T-helper 2 cell treated with Interferon-gamma antibody and Interleukin-4, amounts not matched to agents 5 μg/mL and 100 μg/mL, for 36 hours (primary cell): ENCODE measurements at regions not wholly inside any gene's neighbourhood (a gene's known extent, or its start where the extent isn't known, plus 50 kb on each side); places are given as distances from the start of the nearest gene placed in this dataset.

Experiments
- DNase-seq: peaks from one replicate; pipeline ENCODE4 v3.0.0; 2021; ENCODE audit warnings: low spot score
- H3K27ac Mint-ChIP-seq: one replicate; pipeline ENCODE4 v1.8.0; 2021; ENCODE audit warnings: mild to moderate bottlenecking, mixed read lengths
- H3K27me3 Mint-ChIP-seq: one replicate; pipeline ENCODE4 v1.8.0; 2021; ENCODE audit warnings: low read depth, mixed read lengths
- H3K36me3 Mint-ChIP-seq: one replicate; pipeline ENCODE4 v1.8.0; 2021; ENCODE audit warnings: low read depth, mixed read lengths
- H3K4me1 Mint-ChIP-seq: one replicate; pipeline ENCODE4 v1.8.0; 2021; ENCODE audit warnings: low read depth, mixed read lengths
- H3K4me3 Mint-ChIP-seq: one replicate; pipeline ENCODE4 v1.8.0; 2022; ENCODE audit warnings: mild to moderate bottlenecking, moderate library complexity, mixed read lengths
- H3K9me3 Mint-ChIP-seq: one replicate; pipeline ENCODE4 v1.8.0; 2021; ENCODE audit warnings: mixed read lengths

DNA sequence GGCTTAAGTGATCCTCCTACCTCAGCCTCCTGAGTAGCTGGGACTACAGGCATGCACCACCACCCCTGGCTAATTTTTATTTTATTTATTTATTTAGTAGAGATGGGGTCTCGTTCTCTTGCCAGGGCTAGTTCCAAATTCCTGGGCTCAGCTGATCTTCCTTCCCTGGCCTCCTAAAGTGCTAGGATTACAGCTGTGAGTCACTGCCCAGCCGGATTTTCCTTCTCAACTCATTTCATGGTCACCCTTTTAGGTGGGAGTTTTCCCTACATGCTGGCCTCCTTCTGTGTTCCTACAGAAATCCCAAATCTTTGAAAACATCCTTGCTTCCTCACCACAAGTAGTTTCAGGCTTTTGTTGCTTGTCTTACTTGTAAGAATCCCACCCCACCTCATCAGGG lies 102.1 kb upstream of the SIAH1 start:
- Mint-ChIP-seq H3K36me3 (no peaks in the 10 kb centered on the region), H3K9me3 (no peaks in the 10 kb centered on the region), H3K4me3 (no peak overlapping the region), H3K27ac (no peak overlapping the region), H3K27me3 (peaks cover 7% of the 10 kb centered on the region), H3K4me1 (no peaks in the 10 kb centered on the region)
- no peak for DNase-seq

DNA sequence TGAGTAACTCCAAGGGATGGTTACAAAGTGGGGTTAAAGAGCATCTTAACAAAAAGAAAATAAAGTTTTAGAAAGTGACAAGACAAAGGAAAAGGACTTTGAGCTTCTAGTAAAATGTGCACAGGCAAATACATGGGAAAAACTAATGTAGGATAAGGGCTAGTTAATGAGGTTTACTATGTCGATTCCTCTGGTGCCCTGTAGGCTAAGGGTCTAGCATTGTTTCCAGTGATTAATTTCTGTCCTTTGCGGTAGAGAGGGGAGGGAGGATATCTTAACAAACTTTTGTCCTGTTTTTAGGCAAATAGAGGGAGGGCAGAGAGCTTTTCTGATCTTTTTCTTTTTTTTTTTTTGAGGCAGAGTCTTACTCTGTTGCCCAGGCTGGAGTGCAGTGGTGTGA lies 96.6 kb upstream of the SIAH1 start:
- Mint-ChIP-seq H3K4me1 (no peaks in the 10 kb centered on the region), H3K27me3 (peaks cover 13% of the 10 kb centered on the region), H3K9me3 (peaks cover 3% of the 10 kb centered on the region), H3K27ac (no peak overlapping the region), H3K4me3 (no peak overlapping the region), H3K36me3 (no peaks in the 10 kb centered on the region)
- DNase-seq: no peak

DNA sequence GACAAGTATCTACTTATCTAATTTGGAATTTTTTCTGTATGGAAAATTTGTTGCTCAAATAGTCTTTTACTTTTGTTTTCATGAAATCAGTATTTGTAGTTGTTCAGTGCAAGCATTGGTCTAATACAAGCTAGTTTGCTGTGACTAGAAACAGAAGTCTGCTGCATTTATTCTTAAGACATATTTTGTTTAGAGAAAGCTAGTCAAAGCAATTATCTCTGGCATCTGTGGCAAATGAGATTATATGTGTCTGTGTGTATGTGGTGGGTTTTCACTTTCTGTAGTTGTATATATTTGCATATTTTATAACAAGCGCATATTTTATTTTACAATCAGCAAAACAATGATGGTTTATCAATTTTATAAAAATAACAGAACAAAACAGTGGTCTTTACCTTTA lies 96.0 kb upstream of the SIAH1 start:
- no peak overlapping the region for H3K4me3 Mint-ChIP-seq
- no peaks in the 10 kb centered on the region for H3K4me1 Mint-ChIP-seq
- peaks cover 3% of the 10 kb centered on the region for H3K9me3 Mint-ChIP-seq
- no peak for DNase-seq
- no peak overlapping the region for H3K27ac Mint-ChIP-seq
- H3K27me3 Mint-ChIP-seq: peaks cover 11% of the 10 kb centered on the region
- no peaks in the 10 kb centered on the region for H3K36me3 Mint-ChIP-seq

DNA sequence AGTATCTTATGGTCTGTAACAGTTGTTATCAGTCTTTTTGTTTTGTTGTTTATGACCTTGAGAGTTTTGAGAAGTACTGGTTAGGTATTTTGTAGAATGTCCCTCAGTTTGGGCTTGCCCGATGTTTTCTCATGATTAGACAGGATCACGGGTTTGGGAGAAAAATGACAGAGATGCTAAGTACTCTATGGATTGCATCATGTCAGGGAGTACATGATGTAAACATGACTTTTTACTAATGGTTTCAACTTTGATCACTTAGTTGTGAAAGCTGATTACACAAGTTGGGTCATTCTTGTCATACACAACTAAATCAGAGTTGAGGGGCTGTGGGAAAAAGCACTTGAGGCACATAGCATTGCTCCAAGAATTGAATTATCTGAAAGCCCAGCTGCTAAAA lies 94.7 kb upstream of the SIAH1 start:
- no peak overlapping the region for H3K4me3 Mint-ChIP-seq
- H3K27ac Mint-ChIP-seq: no peak overlapping the region
- no peak for DNase-seq
- H3K4me1 Mint-ChIP-seq: no peaks in the 10 kb centered on the region
- no peaks in the 10 kb centered on the region for H3K36me3 Mint-ChIP-seq
- H3K27me3 Mint-ChIP-seq: peaks cover 11% of the 10 kb centered on the region
- peaks cover 3% of the 10 kb centered on the region for H3K9me3 Mint-ChIP-seq

DNA sequence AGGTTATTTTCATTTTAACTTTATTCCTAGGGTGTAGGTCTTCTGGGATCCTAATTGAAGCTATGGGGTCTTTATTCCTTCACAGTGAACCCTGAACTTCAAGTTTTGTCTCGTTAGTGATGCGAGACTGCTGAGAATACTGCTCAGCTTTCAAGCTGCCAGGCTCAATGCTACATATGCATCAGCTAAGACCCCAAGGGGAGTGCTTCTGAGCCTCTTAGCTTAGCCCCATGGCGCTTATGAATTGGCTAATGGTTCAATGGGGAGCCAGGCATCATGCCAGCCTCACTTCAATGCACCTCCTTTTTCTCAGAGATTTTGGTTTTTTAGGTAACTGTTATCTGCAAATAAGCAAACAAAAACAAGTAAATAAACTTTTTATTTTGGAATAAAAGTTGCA lies 94.1 kb upstream of the SIAH1 start:
- Mint-ChIP-seq H3K27ac (no peak overlapping the region), H3K4me1 (no peaks in the 10 kb centered on the region), H3K27me3 (peaks cover 11% of the 10 kb centered on the region), H3K4me3 (no peak overlapping the region), H3K36me3 (no peaks in the 10 kb centered on the region), H3K9me3 (peaks cover 3% of the 10 kb centered on the region)
- no peak for DNase-seq

DNA sequence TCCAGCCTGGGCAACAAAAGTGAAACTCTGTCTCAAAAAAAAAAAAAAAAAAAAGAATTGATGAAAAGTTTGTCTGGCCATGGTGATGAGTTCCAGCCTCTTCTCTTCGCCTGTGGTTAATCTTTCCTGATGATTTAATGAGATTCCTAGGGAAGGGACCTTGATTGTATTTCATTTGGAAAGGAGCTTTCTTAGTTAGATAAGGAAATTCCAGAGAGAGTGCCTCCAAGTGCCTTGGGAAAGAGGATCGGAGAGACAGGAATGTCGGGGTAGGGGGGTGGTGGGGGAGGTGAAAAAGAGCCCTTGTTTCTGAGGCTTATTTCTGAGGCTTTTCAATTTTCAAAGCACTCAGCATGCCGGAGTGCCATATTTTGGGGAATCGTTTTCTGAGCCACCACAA lies 93.2 kb upstream of the SIAH1 start:
- H3K36me3 Mint-ChIP-seq: no peaks in the 10 kb centered on the region
- peaks cover 11% of the 10 kb centered on the region for H3K27me3 Mint-ChIP-seq
- H3K9me3 Mint-ChIP-seq: peaks cover 3% of the 10 kb centered on the region
- no peaks in the 10 kb centered on the region for H3K4me1 Mint-ChIP-seq
- DNase-seq: no peak
- H3K27ac Mint-ChIP-seq: no peak overlapping the region
- no peak overlapping the region for H3K4me3 Mint-ChIP-seq

DNA sequence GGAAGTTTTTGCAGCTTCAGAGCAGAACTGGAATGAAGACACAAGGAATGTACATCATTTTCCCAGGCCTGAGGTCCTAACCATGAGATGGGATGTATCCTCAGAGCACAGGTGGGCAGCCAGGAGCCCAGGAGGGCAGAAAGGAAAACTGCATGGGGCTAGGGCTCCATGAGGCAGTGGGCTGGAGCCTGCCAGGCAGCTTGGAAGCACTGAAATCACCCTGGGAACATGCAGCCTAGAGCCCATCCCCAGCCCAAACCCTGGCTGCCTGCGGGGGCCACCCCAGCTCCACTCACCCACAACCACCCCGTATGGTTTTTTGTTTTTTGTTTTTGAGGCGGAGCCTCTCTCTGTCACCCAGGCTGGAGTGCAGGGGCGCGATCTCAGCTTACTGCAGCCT lies 86.2 kb upstream of the SIAH1 start:
- Mint-ChIP-seq H3K36me3 (no peaks in the 10 kb centered on the region), H3K9me3 (peaks cover 4% of the 10 kb centered on the region), H3K27me3 (peaks cover 10% of the 10 kb centered on the region), H3K4me3 (no peak overlapping the region), H3K4me1 (no peaks in the 10 kb centered on the region), H3K27ac (no peak overlapping the region)
- no peak for DNase-seq

DNA sequence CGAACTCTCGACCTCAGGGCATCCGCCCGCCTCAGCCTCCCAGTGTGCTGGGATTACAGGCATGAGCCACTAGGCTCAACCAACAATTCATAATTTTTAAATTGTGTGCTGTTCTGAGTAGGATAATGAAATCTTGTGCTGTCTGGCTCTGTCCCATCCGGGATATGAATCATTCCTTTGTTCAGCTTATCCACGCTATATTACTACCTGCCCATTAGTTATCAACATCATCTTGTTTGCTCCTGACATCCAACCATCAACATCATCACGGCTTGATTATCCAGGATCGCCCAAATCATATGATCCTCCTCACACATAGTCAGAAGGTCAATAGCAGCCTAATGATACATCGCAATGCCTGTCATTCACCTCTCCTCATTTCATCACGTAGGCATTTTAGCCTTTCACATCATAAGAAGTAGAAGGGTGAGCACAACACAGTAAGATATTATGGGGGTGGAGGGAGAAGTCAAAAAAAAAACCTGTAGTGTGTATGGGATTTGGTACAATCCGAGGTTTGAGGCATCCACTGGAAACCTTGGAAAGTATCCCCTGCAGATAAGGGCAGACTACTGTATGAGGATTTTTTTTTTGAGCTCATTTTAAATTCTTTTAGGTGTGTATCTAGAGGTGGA lies 77.0 kb upstream of the SIAH1 start:
- Mint-ChIP-seq H3K4me1 (peaks cover 5% of the 10 kb centered on the region), H3K4me3 (no peak overlapping the region), H3K36me3 (no peaks in the 10 kb centered on the region), H3K9me3 (peaks cover under 1% of the 10 kb centered on the region), H3K27me3 (peaks cover 25% of the 10 kb centered on the region), H3K27ac (no peak overlapping the region)
- DNase-seq: no peak

DNA sequence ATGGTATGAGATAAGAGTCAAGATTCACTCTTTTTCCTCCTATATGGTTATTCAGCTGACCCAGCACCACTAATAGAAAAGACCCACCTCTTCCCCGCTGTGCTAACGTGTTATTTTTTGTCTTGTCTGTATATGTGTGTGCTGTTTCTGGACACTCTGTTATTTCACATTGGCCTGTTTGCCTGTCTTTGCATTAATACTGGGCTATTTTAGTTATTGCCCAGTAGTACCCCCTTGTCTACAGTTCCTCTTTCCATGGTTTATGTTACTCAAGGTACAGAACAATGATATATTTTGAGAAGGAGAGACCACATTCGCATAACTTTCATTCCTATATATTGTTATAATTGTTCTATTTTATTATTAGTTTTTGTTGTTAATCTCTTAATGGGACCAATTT lies 74.0 kb upstream of the SIAH1 start:
- Mint-ChIP-seq H3K9me3 (no peaks in the 10 kb centered on the region), H3K4me3 (no peak overlapping the region), H3K27ac (no peak overlapping the region)

DNA sequence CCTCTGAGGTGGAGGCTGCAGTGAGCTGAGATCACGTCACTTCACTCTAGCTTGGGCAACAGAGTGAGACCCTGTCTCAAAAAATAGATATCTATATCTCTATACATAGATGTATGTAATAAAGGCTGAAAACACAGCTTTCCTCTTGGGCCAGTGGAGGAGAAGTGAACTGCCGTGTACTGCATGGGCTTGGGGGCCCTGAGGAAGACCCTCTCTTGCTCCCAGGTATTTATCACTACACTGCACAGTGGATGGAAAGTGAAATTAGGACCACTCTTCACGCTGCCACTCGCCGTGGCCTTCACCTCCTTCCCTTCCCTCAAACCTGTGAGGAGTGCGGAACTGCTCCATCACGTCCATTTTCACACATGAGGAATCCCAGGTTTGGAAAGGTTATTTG lies 68.8 kb upstream of the SIAH1 start:
- Mint-ChIP-seq H3K4me3 (no peak overlapping the region), H3K27ac (no peak overlapping the region), H3K36me3 (no peaks in the 10 kb centered on the region), H3K27me3 (peaks cover 9% of the 10 kb centered on the region), H3K4me1 (peaks cover 3% of the 10 kb centered on the region), H3K9me3 (no peaks in the 10 kb centered on the region)
- no peak for DNase-seq

More for the DNA sequence above, 74.0 kb upstream of the SIAH1 start:
- H3K4me1 Mint-ChIP-seq: peaks cover 5% of the 10 kb centered on the region
- peaks cover 31% of the 10 kb centered on the region for H3K27me3 Mint-ChIP-seq
- no peaks in the 10 kb centered on the region for H3K36me3 Mint-ChIP-seq
- no peak for DNase-seq

DNA sequence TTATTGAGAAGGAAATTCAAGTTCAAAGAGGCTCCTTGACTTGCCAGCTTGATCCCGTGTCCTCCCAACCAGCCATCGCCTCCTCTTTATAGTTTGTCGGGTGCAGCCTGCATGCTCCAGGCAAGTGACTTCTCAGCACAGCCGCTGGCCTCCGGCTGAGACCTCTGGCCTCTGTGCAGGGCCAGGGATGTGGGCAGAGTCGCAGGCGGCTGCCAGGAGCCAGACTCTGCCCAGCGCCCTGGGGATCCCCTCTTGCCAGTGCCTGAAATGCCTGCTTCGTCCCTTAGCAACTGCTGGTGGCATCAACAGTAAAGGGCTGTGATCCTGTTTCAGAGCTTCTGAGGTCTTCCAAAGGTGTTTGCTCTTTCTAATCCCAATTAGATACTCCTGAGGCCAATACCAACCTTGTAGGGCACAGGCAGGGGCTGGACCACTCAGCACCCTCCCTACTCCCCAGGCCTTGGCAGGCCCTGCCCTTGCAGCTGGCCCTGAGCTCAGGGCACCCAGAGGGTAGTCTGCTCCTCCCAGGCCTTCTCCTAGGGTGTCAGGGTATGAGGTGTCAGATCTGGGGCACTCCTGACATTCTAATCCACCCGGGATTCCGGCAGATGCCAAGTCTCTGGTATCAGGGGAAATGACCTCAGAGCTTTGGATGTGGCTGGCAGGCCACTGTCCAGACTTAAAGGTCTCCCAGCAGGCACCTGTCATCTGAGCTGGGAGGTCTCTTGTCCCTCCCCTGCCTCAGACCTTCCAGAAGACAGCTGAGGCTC lies 68.0 kb upstream of the SIAH1 start:
- H3K4me3 Mint-ChIP-seq: no peak overlapping the region
- no peaks in the 10 kb centered on the region for H3K4me1 Mint-ChIP-seq
- DNase-seq: no peak
- H3K36me3 Mint-ChIP-seq: no peaks in the 10 kb centered on the region
- no peaks in the 10 kb centered on the region for H3K9me3 Mint-ChIP-seq
- peaks cover 9% of the 10 kb centered on the region for H3K27me3 Mint-ChIP-seq
- H3K27ac Mint-ChIP-seq: no peak overlapping the region

DNA sequence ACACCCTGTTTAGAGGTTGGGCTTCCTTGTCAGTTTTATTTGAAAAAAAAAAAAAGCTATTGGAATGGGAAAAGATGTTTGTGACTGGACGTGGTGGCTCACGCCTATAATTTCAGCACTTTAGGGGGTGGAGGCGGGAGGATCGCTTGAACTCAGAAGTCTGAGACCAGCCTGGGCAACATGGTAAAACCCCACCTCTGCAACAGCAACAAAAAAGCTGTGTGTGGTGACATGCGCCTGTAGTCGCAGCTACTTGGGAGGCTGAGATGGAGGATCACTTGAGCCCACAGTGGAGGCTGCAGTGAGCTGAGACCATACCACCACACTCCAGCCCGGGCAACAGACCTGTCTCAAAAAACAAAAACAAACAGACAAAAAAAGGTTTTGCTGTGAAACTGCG lies 66.1 kb upstream of the SIAH1 start:
- Mint-ChIP-seq H3K4me3 (no peak overlapping the region), H3K9me3 (no peaks in the 10 kb centered on the region), H3K36me3 (no peaks in the 10 kb centered on the region), H3K27ac (no peak overlapping the region), H3K27me3 (peaks cover 7% of the 10 kb centered on the region), H3K4me1 (no peaks in the 10 kb centered on the region)
- no peak for DNase-seq

DNA sequence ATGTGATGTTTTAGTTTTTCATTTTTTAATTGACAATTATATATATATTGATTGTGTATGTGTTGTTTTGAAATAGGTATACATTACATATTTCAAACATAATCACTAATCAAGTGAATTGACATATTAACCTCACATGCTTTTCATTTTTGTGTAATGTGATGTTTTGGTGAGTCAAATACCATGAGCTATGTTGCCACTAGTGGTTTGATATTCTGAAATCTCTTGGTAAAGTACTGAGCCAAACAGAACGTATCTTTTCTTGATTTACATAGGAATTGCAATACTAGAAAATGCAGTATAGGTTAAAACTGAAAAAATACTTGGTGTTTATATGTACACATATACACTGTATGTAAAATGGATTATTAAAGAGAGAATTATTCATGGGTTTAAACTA lies 65.2 kb upstream of the SIAH1 start:
- Mint-ChIP-seq H3K4me3 (no peak overlapping the region), H3K27me3 (peaks cover 7% of the 10 kb centered on the region), H3K4me1 (no peaks in the 10 kb centered on the region), H3K27ac (no peak overlapping the region), H3K9me3 (no peaks in the 10 kb centered on the region), H3K36me3 (no peaks in the 10 kb centered on the region)
- no peak for DNase-seq

DNA sequence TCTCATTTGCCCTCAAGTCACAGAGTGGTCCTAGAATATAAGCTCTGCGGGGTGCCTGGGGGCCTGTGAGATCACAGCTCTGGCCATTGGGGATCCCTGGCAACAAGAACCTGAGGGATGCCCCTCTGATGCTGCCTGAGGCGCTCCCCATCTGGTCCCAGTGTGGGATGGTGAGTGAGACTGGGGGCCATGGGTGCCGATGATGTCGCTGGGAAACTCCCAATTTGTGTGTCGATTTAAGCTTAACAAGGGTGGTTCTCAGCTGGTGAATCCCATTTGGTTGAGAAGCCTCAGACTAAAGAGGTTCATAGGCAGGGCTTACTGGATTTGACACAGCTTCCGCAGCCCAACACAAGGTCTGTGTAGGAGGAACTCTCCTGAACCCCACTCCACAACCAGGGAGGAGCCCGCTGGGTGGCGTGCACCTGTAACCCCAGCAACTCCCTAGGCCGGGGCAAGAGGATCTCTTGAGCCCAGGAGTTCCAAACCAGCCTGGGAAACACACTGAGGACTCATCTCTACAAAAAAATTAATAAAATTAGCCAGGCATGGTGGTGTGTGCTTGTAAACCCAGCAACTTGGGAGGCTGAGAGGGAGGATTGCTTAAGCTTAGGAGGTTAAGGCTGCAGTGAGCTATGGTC lies 63.7 kb upstream of the SIAH1 start:
- no peaks in the 10 kb centered on the region for H3K9me3 Mint-ChIP-seq
- no peaks in the 10 kb centered on the region for H3K27me3 Mint-ChIP-seq
- no peak for DNase-seq
- H3K4me1 Mint-ChIP-seq: no peaks in the 10 kb centered on the region
- H3K27ac Mint-ChIP-seq: no peak overlapping the region
- H3K4me3 Mint-ChIP-seq: no peak overlapping the region
- H3K36me3 Mint-ChIP-seq: no peaks in the 10 kb centered on the region
